Right forelimb (tissue), 1 donor: ENCODE measurements at regions not wholly inside any gene's neighbourhood (a gene's known extent, or its start where the extent isn't known, plus 50 kb on each side); places are given as distances from the start of the nearest gene placed in this dataset.

ENCODE experiments used
- DNase-seq: peaks from one replicate; pipeline ENCODE4 v3.0.0-alpha.2; 2018

DNA sequence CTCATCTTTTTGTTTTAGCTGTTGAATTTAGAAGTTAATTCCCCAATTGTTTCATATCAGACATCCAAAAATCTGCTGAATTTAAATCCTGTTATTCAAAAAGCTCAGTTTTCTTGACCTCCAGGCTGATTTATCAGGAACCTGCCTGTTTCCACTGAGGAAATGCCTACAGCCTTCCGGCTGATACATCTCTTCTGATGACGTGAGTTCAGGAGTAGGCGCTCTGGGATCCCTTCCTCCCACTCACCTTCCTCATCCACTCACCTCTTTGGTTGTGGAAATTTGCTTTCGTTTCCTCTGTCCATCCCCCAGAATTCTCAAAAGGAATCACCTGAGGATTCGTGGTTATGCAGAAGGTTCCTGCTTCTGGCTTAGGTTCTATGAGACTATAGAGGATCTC lies 55.4 kb upstream of the ALDH1A3 start:
- DNase-seq = no peak

DNA sequence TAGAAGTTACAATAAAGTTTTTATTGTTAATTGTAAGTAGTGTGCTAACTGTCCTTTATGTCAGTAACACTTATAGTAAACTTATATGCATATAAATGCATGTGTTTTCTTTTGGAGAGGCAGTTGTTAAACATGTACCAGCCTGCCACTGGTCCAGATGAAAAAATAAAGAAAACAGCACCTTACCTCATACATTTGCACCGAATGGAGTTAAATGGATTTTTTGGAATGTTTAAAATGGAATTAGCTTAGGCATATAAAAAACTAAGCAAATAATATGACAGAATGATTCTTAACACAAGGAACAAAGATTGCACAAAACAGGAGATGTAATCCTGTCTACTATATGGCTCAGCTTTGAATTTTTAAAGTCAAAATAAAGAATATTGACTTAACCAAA lies 50.2 kb upstream of the ALDH1A3 start:
- no peak for DNase-seq
